GM06990 (cell line): ENCODE measurements at regions not wholly inside any gene's neighbourhood (a gene's known extent, or its start where the extent isn't known, plus 50 kb on each side); places are given as distances from the start of the nearest gene placed in this dataset.

Experiments
- DNase-seq: peaks from one replicate; pipeline ENCODE4 v3.0.0-alpha.2; 2011; ENCODE audit not compliant: insufficient read length; ENCODE audit errors: extremely low read depth
- H3K27me3 ChIP-seq: replicated peaks from 2 replicates; pipeline ENCODE4 v1.6.0; 2011; ENCODE audit warnings: low read length; ENCODE audit not compliant: control insufficient read depth, insufficient read depth
- H3K36me3 ChIP-seq: 2 replicates; pipeline ENCODE4 v1.5.1; 2011; ENCODE audit warnings: low read length; ENCODE audit not compliant: control insufficient read depth, insufficient read depth
- H3K4me3 ChIP-seq: replicated peaks from 2 replicates; pipeline ENCODE4 v1.5.1; 2011; ENCODE audit warnings: low read depth, mild to moderate bottlenecking, control low read depth, low read length
- TF ChIP-seq, protein P1 (sequence below): IDR thresholded peaks from 2 replicates; pipeline ENCODE4 v1.5.1; 2011; ENCODE audit warnings: low read length, control low read depth, mild to moderate bottlenecking, inconsistent platforms; ENCODE audit not compliant: insufficient read depth, poor library complexity, severe bottlenecking

GRCh38 chr3:117149584-117149983, 440.0 kb downstream of the TUSC7 start:
- DNase-seq: no peak
- TF ChIP-seq, protein P1, sequence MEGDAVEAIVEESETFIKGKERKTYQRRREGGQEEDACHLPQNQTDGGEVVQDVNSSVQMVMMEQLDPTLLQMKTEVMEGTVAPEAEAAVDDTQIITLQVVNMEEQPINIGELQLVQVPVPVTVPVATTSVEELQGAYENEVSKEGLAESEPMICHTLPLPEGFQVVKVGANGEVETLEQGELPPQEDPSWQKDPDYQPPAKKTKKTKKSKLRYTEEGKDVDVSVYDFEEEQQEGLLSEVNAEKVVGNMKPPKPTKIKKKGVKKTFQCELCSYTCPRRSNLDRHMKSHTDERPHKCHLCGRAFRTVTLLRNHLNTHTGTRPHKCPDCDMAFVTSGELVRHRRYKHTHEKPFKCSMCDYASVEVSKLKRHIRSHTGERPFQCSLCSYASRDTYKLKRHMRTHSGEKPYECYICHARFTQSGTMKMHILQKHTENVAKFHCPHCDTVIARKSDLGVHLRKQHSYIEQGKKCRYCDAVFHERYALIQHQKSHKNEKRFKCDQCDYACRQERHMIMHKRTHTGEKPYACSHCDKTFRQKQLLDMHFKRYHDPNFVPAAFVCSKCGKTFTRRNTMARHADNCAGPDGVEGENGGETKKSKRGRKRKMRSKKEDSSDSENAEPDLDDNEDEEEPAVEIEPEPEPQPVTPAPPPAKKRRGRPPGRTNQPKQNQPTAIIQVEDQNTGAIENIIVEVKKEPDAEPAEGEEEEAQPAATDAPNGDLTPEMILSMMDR: no peak
- Histone ChIP-seq H3K36me3 (no peaks in the 10 kb centered on the region), H3K4me3 (no peak overlapping the region), H3K27me3 (no peaks in the 10 kb centered on the region)

DNA sequence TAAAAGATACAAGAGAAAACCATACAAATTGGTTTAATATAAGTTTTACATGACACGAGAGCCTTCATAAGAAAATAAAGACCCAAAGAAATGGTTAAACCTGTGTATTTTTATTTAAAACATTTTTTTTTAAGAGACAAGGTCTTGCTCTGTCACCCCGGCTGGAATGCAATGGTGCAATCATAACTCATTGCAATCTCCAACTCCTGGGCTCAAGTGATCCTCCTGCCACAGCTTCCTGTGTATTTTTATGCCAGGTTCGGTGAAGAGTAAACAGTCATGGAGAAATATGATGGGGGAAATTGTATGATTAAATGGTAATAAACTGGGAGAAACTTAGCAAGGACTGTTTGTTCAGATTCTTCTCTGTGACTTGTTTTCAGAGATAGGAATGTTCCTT, 441.0 kb downstream of the TUSC7 start:
- DNase-seq: no peak
- TF ChIP-seq, protein P1: no peak
- Histone ChIP-seq H3K36me3 (no peaks in the 10 kb centered on the region), H3K4me3 (no peak overlapping the region), H3K27me3 (no peaks in the 10 kb centered on the region)

GRCh38 chr3:117160176-117160575, 450.6 kb downstream of the TUSC7 start:
- DNase-seq: no peak
- H3K27me3 ChIP-seq: no peaks in the 10 kb centered on the region
- H3K36me3 ChIP-seq: no peaks in the 10 kb centered on the region
- H3K4me3 ChIP-seq: no peak overlapping the region
- TF ChIP-seq, protein P1: no peak

- DNase-seq: no peak
- TF ChIP-seq, protein P1: no peak
- Histone ChIP-seq H3K36me3 (no peaks in the 10 kb centered on the region), H3K4me3 (no peak overlapping the region), H3K27me3 (no peaks in the 10 kb centered on the region)
Observed at GRCh38 chr3:117161816-117162215, 452.2 kb downstream of the TUSC7 start.

DNA sequence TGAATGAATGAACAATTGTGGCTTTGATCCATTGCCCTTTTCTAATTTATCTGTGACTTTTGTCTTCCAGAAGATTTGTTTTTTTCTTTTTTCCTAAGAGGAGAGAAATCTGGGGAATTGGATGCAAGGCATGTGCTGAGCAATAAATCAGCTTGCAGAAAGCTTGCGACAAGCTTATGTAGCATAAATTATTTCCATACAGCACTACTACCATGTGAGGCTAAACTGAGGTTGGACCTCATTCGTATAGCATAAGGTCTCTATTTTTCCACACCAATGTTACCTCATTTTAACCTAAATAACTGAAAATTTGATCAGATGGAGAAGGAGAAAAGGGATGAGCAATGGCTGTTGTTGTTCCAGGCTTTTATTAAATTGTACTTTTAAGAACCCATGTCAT, 455.6 kb downstream of the TUSC7 start:
- Histone ChIP-seq H3K36me3 (no peaks in the 10 kb centered on the region), H3K4me3 (no peak overlapping the region), H3K27me3 (no peaks in the 10 kb centered on the region)
- DNase-seq: no peak
- TF ChIP-seq, protein P1: no peak

DNA sequence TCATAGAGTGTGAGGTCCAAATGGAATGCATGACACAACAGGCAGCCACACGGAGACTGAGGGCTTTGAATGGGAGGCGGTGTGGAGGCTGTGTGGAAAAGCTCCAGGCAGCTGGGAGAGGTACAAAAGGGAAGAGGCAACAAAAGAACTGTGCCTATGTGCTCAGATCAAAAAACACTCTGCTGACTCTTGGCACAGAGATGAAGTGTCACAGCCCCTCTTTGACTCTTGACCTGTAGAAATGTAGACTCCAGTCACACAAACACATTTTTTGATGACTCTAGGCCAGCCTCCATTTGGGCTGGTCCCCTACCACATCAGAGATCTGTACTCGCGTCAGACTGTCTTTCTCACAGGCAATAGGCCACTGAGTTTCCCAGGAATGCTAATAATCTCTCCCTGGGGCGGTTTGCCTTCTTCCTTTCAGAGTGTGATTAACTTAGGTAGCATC, 456.0 kb downstream of the TUSC7 start:
- Histone ChIP-seq H3K4me3 (no peak overlapping the region), H3K36me3 (no peaks in the 10 kb centered on the region), H3K27me3 (no peaks in the 10 kb centered on the region)
- TF ChIP-seq, protein P1: no peak
- DNase-seq: no peak
